GM12878 (cell line): ENCODE measurements at regions not wholly inside any gene's neighbourhood (a gene's known extent, or its start where the extent isn't known, plus 50 kb on each side); places are given as distances from the start of the nearest gene placed in this dataset.

Source experiments
- ATAC-seq: fragments of 200-7000 bp; cut with Tn5 transposase; 3 replicates; pipeline ENCODE4 v1.9.1; 2020; ENCODE audit warnings: mild to moderate bottlenecking, moderate library complexity
- BruUV-seq: library from RNA; stranded (reverse); fragments of 400-500 nt; replicated peaks from 2 replicates; lab custom pipeline; 2021; lab: Mats Ljungman, UMichigan
- CTCF ChIA-PET: fragments of 300-600 bp; sonication (Branson Sonifier 250); formaldehyde crosslinking; extraction: SDS; loops from one replicate; lab custom pipeline; 2021; ENCODE audit warnings: inconsistent platforms; lab: Yijun Ruan, JAX
- POLR2A ChIA-PET: fragments of 350-600 bp; formaldehyde crosslinking; extraction: SDS; loops from one replicate; lab custom pipeline; 2021; ENCODE audit warnings: inconsistent platforms; lab: Charles Lee
- RAD21 ChIA-PET: fragments of 300-600 bp; sonication (Branson Sonifier 250); formaldehyde crosslinking; loops from one replicate; lab custom pipeline; 2023; ENCODE audit warnings: antibody characterized with exemption; ENCODE audit not compliant: unreplicated experiment; lab: Charles Lee
- SMC1A ChIA-PET: fragments of 300-600 bp; sonication (Branson Sonifier 250); formaldehyde crosslinking; loops from one replicate; lab custom pipeline; 2023; ENCODE audit not compliant: unreplicated experiment, uncharacterized antibody; lab: Charles Lee
- DNase-seq: peaks from one replicate; pipeline ENCODE4 v3.0.0-alpha.2; 2011; ENCODE audit warnings: low read depth, low spot score
- FAIRE-seq: peaks from 3 replicates; lab custom pipeline; 2011; peaks lifted over from hg19 to GRCh38; lab: Jason Lieb, UNC
- H2AFZ ChIP-seq: 2 replicates; pipeline ENCODE4 v1.6.0; 2011; ENCODE audit warnings: low read depth, low read length, control low read depth; ENCODE audit not compliant: control insufficient read depth
- H3K27ac ChIP-seq: 2 replicates; pipeline ENCODE4 v1.5.1; 2011; ENCODE audit warnings: control low read depth; ENCODE audit not compliant: control insufficient read depth, insufficient read depth
- H3K27me3 ChIP-seq, 2 experiments: replicated peaks in 1 of 2; 2 replicates each; pipeline versions ENCODE4 v1.6.0 to v1.6.1; 2011; ENCODE audit warnings: low read length in 1 of 2; ENCODE audit not compliant: control insufficient read depth in 2 of 2, insufficient read depth in 2 of 2
- H3K36me3 ChIP-seq, 2 experiments: 2 replicates each; pipeline ENCODE4 v1.5.1; 2011; ENCODE audit warnings: low read length in 1 of 2; ENCODE audit not compliant: control insufficient read depth in 2 of 2, insufficient read depth in 2 of 2
- H3K4me1 ChIP-seq: 2 replicates; pipeline ENCODE4 v1.6.1; 2011; ENCODE audit warnings: mild to moderate bottlenecking, low read length, moderate library complexity, mixed read lengths; ENCODE audit not compliant: control insufficient read depth, insufficient read depth
- H3K4me2 ChIP-seq: 2 replicates; pipeline ENCODE4 v1.6.0; 2011; ENCODE audit warnings: control low read depth; ENCODE audit not compliant: control insufficient read depth, insufficient read depth
- H3K4me3 ChIP-seq: fragments of 200-600 bp; sonication (generic); 2 replicates; pipeline ENCODE4 v1.5.1; 2016
- H3K79me2 ChIP-seq: 2 replicates; pipeline ENCODE4 v1.6.0; 2011; ENCODE audit warnings: low read length; ENCODE audit not compliant: control insufficient read depth, insufficient read depth
- H3K9ac ChIP-seq: 2 replicates; pipeline ENCODE4 v1.8.0; 2011; ENCODE audit warnings: low read length, control low read depth, mixed read lengths; ENCODE audit not compliant: control insufficient read depth, insufficient read depth
- H3K9me3 ChIP-seq: replicated peaks from 3 replicates; pipeline ENCODE4 v1.5.1; 2011; ENCODE audit warnings: mild to moderate bottlenecking, low read length; ENCODE audit not compliant: control insufficient read depth, insufficient read depth
- H4K20me1 ChIP-seq: 2 replicates; pipeline ENCODE4 v1.6.0; 2011; ENCODE audit not compliant: control insufficient read depth, insufficient read depth
- BCL11A ChIP-seq: IDR thresholded peaks from 2 replicates; pipeline ENCODE4 v1.6.1; 2011; ENCODE audit warnings: low read depth, low read length
- CREB1 ChIP-seq: IDR thresholded peaks from 2 replicates; pipeline ENCODE4 v1.6.1; 2012; ENCODE audit warnings: low read depth, mild to moderate bottlenecking, inconsistent platforms
- CREM ChIP-seq: IDR thresholded peaks from 2 replicates; pipeline ENCODE4 v1.6.1; 2014; ENCODE audit warnings: antibody characterized with exemption, low read depth
- EGR1 ChIP-seq, 2 experiments: IDR thresholded peaks; 1 replicate in 1 of 2; 2 replicates in 1 of 2; pipeline ENCODE4 v1.6.1; 2011 to 2012; ENCODE audit warnings: low read depth in 2 of 2, low read length in 2 of 2, borderline replicate concordance in 1 of 2, mild to moderate bottlenecking in 1 of 2, moderate library complexity in 1 of 2
- ESRRA ChIP-seq: IDR thresholded peaks from 2 replicates; pipeline ENCODE4 v1.6.1; 2012; ENCODE audit warnings: mild to moderate bottlenecking, low read length, improper control_type of control experiment
- FOXK2 ChIP-seq: fragments of 450-650 bp; IDR thresholded peaks from 2 replicates; pipeline ENCODE4 v1.6.1; 2017; ENCODE audit warnings: mild to moderate bottlenecking, moderate library complexity
- IKZF2 ChIP-seq, 2 experiments: fragments of 450-650 bp; IDR thresholded peaks; 2 replicates each; pipeline ENCODE4 v1.6.1; 2017; ENCODE audit warnings: mild to moderate bottlenecking in 2 of 2, moderate library complexity in 2 of 2
- JUND ChIP-seq: IDR thresholded peaks from 2 replicates; pipeline ENCODE4 v1.6.1; 2012; ENCODE audit warnings: low read depth, mild to moderate bottlenecking, low read length, improper control_type of control experiment, moderate library complexity
- KDM1A ChIP-seq: fragments of 200-600 bp; sonication (generic); IDR thresholded peaks from 2 replicates; pipeline ENCODE4 v1.6.1; 2016; ENCODE audit warnings: borderline replicate concordance
- NFIC ChIP-seq: IDR thresholded peaks from 2 replicates; pipeline ENCODE4 v1.6.1; 2012; ENCODE audit warnings: low read depth, mild to moderate bottlenecking, inconsistent platforms, low read length, moderate library complexity
- POU2F2 ChIP-seq: IDR thresholded peaks from 3 replicates; pipeline ENCODE4 v1.6.1; 2011; ENCODE audit warnings: low read depth, mild to moderate bottlenecking, low read length, borderline replicate concordance
- SUPT20H ChIP-seq: IDR thresholded peaks from 2 replicates; pipeline ENCODE4 v1.6.1; 2011; ENCODE audit warnings: low read depth, mild to moderate bottlenecking, low read length, moderate library complexity, borderline replicate concordance; ENCODE audit not compliant: control insufficient read depth
- YY1 ChIP-seq: IDR thresholded peaks from 2 replicates; pipeline ENCODE4 v1.6.1; 2011; ENCODE audit warnings: low read depth, mild to moderate bottlenecking, low read length
- ZZZ3 ChIP-seq: IDR thresholded peaks from 2 replicates; pipeline ENCODE4 v1.6.1; 2011; ENCODE audit warnings: low read depth; ENCODE audit not compliant: control insufficient read depth, insufficient read length
- WGBS: methylation state at CpG from one replicate; pipeline ENCODE4 v1.1.6; 2016; ENCODE audit warnings: low lambda C conversion rate; ENCODE audit not compliant: insufficient replicate concordance, insufficient coverage; ENCODE audit errors: missing lambda C conversion rate; 5-methylcytosine and 5-hydroxymethylcytosine counted together
- in situ Hi-C: fragments of 300-500 bp; cut with MboI; formaldehyde crosslinking; loops from 9 replicates; pipeline ENCODE4 v1.14.3; 2018; ENCODE audit warnings: mixed read lengths
- intact Hi-C: fragments of 100-400 bp; cut with micrococcal nuclease; formaldehyde crosslinking; loops from one replicate; pipeline ENCODE4 v1.14.2; 2022; ENCODE audit not compliant: unreplicated experiment
- TF ChIP-seq, protein P1 (sequence below): IDR thresholded peaks from 2 replicates; pipeline ENCODE4 v1.6.1; 2011; ENCODE audit warnings: mild to moderate bottlenecking, low read depth, low read length, moderate library complexity; ENCODE audit not compliant: insufficient replicate concordance
- TF ChIP-seq, protein P2 (sequence below): fragments of 450-650 bp; conservative IDR thresholded peaks from 2 replicates; pipeline ENCODE4 v1.6.1; 2017; ENCODE audit warnings: mild to moderate bottlenecking, moderate library complexity
- TF ChIP-seq, protein P3 (sequence below): IDR thresholded peaks from 2 replicates; pipeline ENCODE4 v1.6.1; 2011; ENCODE audit warnings: low read depth, mild to moderate bottlenecking, low read length, moderate library complexity, borderline replicate concordance; ENCODE audit errors: extremely low read depth
- TF ChIP-seq, protein P4 (sequence below): fragments of 150-350 bp; IDR thresholded peaks from 2 replicates; pipeline ENCODE4 v1.6.1; 2016; ENCODE audit warnings: low read depth, low read length

DNA sequence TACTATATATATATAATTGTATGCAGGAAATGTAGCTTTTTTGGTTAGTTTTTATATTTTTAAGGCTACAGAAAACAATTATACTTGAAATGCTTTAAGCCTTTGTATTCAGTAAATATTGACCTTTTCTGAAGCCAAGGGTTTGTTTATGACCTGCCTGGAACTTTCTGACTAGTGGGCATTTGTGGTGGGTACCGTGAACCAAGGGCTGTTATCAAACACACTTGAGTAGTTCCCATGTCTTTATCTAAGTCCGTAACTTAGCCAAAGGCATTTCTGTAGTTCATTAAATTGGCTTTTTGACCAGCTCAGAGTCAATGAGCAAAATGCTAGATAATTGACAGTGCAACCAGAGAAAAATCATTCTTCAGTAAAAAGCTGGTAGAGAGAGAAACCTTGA is 1444.2 kb upstream of the SLC10A2 start:
- FAIRE-seq = no peak
- in situ Hi-C loops (no loop called here), intact Hi-C loops (no loop called here)
- ChIA-PET POLR2A (no interaction called here), RAD21 (no interaction called here), CTCF (no interaction called here), SMC1A (no interaction called here)
- 11% methylated on average over 2 of the region's 2 CpGs for WGBS
- Histone ChIP-seq H3K36me3 (no peaks in the 10 kb centered on the region), H3K9me3 (no peaks in the 10 kb centered on the region), H3K27ac (no peak overlapping the region), H4K20me1 (no peaks in the 10 kb centered on the region), H3K79me2 (no peaks in the 10 kb centered on the region), H3K27me3 (no peaks in the 10 kb centered on the region), H3K4me2 (no peak overlapping the region), H2AFZ (no peak overlapping the region), H3K9ac (no peak overlapping the region), H3K4me3 (no peak overlapping the region), H3K4me1 (no peaks in the 10 kb centered on the region)
- BruUV-seq = no TSS peak
- no peak for ATAC-seq
- no peak for DNase-seq
- no peak for TF ChIP-seq IKZF2 (IDR thresholded peaks at IDR 0.05)
- TF ChIP-seq FOXK2 = no peak
- TF ChIP-seq CREM = no peak
- TF ChIP-seq, protein P1, sequence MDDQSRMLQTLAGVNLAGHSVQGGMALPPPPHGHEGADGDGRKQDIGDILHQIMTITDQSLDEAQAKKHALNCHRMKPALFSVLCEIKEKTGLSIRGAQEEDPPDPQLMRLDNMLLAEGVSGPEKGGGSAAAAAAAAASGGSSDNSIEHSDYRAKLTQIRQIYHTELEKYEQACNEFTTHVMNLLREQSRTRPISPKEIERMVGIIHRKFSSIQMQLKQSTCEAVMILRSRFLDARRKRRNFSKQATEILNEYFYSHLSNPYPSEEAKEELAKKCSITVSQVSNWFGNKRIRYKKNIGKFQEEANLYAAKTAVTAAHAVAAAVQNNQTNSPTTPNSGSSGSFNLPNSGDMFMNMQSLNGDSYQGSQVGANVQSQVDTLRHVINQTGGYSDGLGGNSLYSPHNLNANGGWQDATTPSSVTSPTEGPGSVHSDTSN = no peak
- TF ChIP-seq, protein P2, sequence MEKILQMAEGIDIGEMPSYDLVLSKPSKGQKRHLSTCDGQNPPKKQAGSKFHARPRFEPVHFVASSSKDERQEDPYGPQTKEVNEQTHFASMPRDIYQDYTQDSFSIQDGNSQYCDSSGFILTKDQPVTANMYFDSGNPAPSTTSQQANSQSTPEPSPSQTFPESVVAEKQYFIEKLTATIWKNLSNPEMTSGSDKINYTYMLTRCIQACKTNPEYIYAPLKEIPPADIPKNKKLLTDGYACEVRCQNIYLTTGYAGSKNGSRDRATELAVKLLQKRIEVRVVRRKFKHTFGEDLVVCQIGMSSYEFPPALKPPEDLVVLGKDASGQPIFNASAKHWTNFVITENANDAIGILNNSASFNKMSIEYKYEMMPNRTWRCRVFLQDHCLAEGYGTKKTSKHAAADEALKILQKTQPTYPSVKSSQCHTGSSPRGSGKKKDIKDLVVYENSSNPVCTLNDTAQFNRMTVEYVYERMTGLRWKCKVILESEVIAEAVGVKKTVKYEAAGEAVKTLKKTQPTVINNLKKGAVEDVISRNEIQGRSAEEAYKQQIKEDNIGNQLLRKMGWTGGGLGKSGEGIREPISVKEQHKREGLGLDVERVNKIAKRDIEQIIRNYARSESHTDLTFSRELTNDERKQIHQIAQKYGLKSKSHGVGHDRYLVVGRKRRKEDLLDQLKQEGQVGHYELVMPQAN = no peak
- TF ChIP-seq NFIC = no peak
- TF ChIP-seq, protein P3, sequence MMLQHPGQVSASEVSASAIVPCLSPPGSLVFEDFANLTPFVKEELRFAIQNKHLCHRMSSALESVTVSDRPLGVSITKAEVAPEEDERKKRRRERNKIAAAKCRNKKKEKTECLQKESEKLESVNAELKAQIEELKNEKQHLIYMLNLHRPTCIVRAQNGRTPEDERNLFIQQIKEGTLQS = no peak
- TF ChIP-seq YY1 = no peak
- TF ChIP-seq EGR1 (IDR thresholded peaks at IDR 0.05; ENCODE audit: borderline replicate concordance in 1 of 2, low read depth in 2 of 2, low read length in 2 of 2) = no peak
- no peak for TF ChIP-seq KDM1A
- TF ChIP-seq, protein P4, sequence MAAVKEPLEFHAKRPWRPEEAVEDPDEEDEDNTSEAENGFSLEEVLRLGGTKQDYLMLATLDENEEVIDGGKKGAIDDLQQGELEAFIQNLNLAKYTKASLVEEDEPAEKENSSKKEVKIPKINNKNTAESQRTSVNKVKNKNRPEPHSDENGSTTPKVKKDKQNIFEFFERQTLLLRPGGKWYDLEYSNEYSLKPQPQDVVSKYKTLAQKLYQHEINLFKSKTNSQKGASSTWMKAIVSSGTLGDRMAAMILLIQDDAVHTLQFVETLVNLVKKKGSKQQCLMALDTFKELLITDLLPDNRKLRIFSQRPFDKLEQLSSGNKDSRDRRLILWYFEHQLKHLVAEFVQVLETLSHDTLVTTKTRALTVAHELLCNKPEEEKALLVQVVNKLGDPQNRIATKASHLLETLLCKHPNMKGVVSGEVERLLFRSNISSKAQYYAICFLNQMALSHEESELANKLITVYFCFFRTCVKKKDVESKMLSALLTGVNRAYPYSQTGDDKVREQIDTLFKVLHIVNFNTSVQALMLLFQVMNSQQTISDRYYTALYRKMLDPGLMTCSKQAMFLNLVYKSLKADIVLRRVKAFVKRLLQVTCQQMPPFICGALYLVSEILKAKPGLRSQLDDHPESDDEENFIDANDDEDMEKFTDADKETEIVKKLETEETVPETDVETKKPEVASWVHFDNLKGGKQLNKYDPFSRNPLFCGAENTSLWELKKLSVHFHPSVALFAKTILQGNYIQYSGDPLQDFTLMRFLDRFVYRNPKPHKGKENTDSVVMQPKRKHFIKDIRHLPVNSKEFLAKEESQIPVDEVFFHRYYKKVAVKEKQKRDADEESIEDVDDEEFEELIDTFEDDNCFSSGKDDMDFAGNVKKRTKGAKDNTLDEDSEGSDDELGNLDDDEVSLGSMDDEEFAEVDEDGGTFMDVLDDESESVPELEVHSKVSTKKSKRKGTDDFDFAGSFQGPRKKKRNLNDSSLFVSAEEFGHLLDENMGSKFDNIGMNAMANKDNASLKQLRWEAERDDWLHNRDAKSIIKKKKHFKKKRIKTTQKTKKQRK = no peak
- no peak for TF ChIP-seq ESRRA
- TF ChIP-seq SUPT20H = no peak
- no peak for TF ChIP-seq POU2F2
- TF ChIP-seq CREB1 = no peak
- no peak for TF ChIP-seq BCL11A
- TF ChIP-seq ZZZ3 = no peak
- no peak for TF ChIP-seq JUND
